HEK293 (cell line): ENCODE measurements at regions not wholly inside any gene's neighbourhood (a gene's known extent, or its start where the extent isn't known, plus 50 kb on each side); places are given as distances from the start of the nearest gene placed in this dataset.

Experiments used
- CTCF ChIA-PET: fragments of 350-600 bp; formaldehyde crosslinking; extraction: SDS; loops from one replicate; lab custom pipeline; 2021; ENCODE audit warnings: antibody characterized with exemption; lab: Yijun Ruan, JAX
- POLR2A ChIA-PET: fragments of 300-600 bp; formaldehyde crosslinking; extraction: SDS; loops from one replicate; lab custom pipeline; 2020; ENCODE audit warnings: antibody characterized with exemption, inconsistent platforms; lab: Yijun Ruan, JAX
- H3K27ac ChIP-seq: fragments of 200-500 bp; sonication (Bioruptor generic); 2 replicates; pipeline ENCODE4 v1.5.1; 2014; ENCODE audit warnings: low read depth, low read length, control low read depth, inconsistent platforms; ENCODE audit errors: extremely low read depth
- H3K36me3 ChIP-seq, 2 experiments: fragments of 200-500 bp in 1 of 2; sonication (Bioruptor generic) in 1 of 2; 1 replicate in 1 of 2; 2 replicates in 1 of 2; pipeline ENCODE4 v1.5.1; 2014 to 2017; ENCODE audit warnings: inconsistent platforms in 2 of 2, low read length in 2 of 2; ENCODE audit not compliant: control insufficient read depth in 2 of 2, insufficient read depth in 1 of 2
- H3K4me1 ChIP-seq: fragments of 200-500 bp; sonication (Bioruptor generic); 2 replicates; pipeline ENCODE4 v1.5.1; 2014; ENCODE audit warnings: mild to moderate bottlenecking, low read length, inconsistent platforms; ENCODE audit not compliant: control insufficient read depth, insufficient read depth
- H3K4me3 ChIP-seq: 2 replicates; pipeline ENCODE4 v1.5.1; 2011; ENCODE audit warnings: low read depth, mild to moderate bottlenecking, control low read depth, low read length, moderate library complexity
- H3K9me3 ChIP-seq: fragments of 200-500 bp; sonication (Bioruptor generic); 2 replicates; pipeline ENCODE4 v1.5.1; 2014; ENCODE audit warnings: low read depth, low read length, inconsistent platforms; ENCODE audit not compliant: control insufficient read depth, insufficient read depth
- ATF2 ChIP-seq: fragments of 450-650 bp; formaldehyde crosslinking; IDR thresholded peaks from 2 replicates; pipeline ENCODE4 v1.5.1; 2016; ENCODE audit warnings: missing biosample characterization, missing genetic modification characterization, low read depth
- EGR2 ChIP-seq: fragments of 450-650 bp; formaldehyde crosslinking; IDR thresholded peaks from 2 replicates; pipeline ENCODE4 v1.5.1; 2016; ENCODE audit warnings: low read depth, missing biosample characterization, missing genetic modification characterization
- KLF10 ChIP-seq: fragments of 450-650 bp; IDR thresholded peaks from 2 replicates; pipeline ENCODE4 v1.5.1; 2018; ENCODE audit warnings: missing biosample characterization, mild to moderate bottlenecking, missing genetic modification characterization
- KLF8 ChIP-seq: fragments of 450-650 bp; formaldehyde crosslinking; IDR thresholded peaks from 2 replicates; pipeline ENCODE4 v1.5.1; 2016; ENCODE audit warnings: missing biosample characterization, missing genetic modification characterization
- PATZ1 ChIP-seq: fragments of 450-650 bp; formaldehyde crosslinking; IDR thresholded peaks from 2 replicates; pipeline ENCODE4 v1.5.1; 2016; ENCODE audit warnings: missing biosample characterization, missing genetic modification characterization
- YY2 ChIP-seq: fragments of 450-650 bp; formaldehyde crosslinking; IDR thresholded peaks from 2 replicates; pipeline ENCODE4 v1.5.1; 2016; ENCODE audit warnings: missing biosample characterization, missing genetic modification characterization
- ZBTB17 ChIP-seq: fragments of 450-650 bp; formaldehyde crosslinking; IDR thresholded peaks from 2 replicates; pipeline ENCODE4 v1.5.1; 2016; ENCODE audit warnings: missing biosample characterization, missing genetic modification characterization
- ZBTB8A ChIP-seq: fragments of 450-650 bp; formaldehyde crosslinking; IDR thresholded peaks from 2 replicates; pipeline ENCODE4 v1.5.1; 2016; ENCODE audit warnings: missing biosample characterization, missing genetic modification characterization
- ZNF112 ChIP-seq: fragments of 450-650 bp; formaldehyde crosslinking; IDR thresholded peaks from 2 replicates; pipeline ENCODE4 v1.5.0; 2017; ENCODE audit warnings: missing biosample characterization, missing genetic modification characterization
- ZNF146 ChIP-seq: fragments of 450-650 bp; formaldehyde crosslinking; IDR thresholded peaks from 2 replicates; pipeline ENCODE4 v1.5.1; 2016; ENCODE audit warnings: missing biosample characterization, missing genetic modification characterization
- ZNF155 ChIP-seq: fragments of 450-650 bp; formaldehyde crosslinking; IDR thresholded peaks from 2 replicates; pipeline ENCODE4 v1.5.1; 2016; ENCODE audit warnings: missing biosample characterization, missing genetic modification characterization
- ZNF174 ChIP-seq: fragments of 450-650 bp; formaldehyde crosslinking; IDR thresholded peaks from 2 replicates; pipeline ENCODE4 v1.5.0; 2017; ENCODE audit warnings: missing biosample characterization, mild to moderate bottlenecking, missing genetic modification characterization
- ZNF2 ChIP-seq: fragments of 450-650 bp; formaldehyde crosslinking; IDR thresholded peaks from 2 replicates; pipeline ENCODE4 v1.5.1; 2016; ENCODE audit warnings: missing biosample characterization, missing genetic modification characterization
- ZNF214 ChIP-seq: fragments of 450-650 bp; formaldehyde crosslinking; IDR thresholded peaks from 2 replicates; pipeline ENCODE4 v1.5.1; 2017; ENCODE audit warnings: missing biosample characterization, mild to moderate bottlenecking, missing genetic modification characterization, borderline replicate concordance
- ZNF398 ChIP-seq: fragments of 450-650 bp; formaldehyde crosslinking; IDR thresholded peaks from 2 replicates; pipeline ENCODE4 v1.5.1; 2017; ENCODE audit warnings: missing biosample characterization, missing genetic modification characterization
- ZNF473 ChIP-seq: fragments of 450-650 bp; formaldehyde crosslinking; IDR thresholded peaks from 2 replicates; pipeline ENCODE4 v1.5.1; 2017; ENCODE audit warnings: missing biosample characterization, missing genetic modification characterization
- ZNF529 ChIP-seq: fragments of 450-650 bp; formaldehyde crosslinking; IDR thresholded peaks from 2 replicates; pipeline ENCODE4 v1.5.1; 2017; ENCODE audit warnings: missing genetic modification characterization, missing biosample characterization; ENCODE audit not compliant: insufficient replicate concordance
- ZNF621 ChIP-seq: fragments of 450-650 bp; formaldehyde crosslinking; IDR thresholded peaks from 2 replicates; pipeline ENCODE4 v1.5.1; 2017; ENCODE audit warnings: missing biosample characterization, missing genetic modification characterization
- ZNF624 ChIP-seq: fragments of 450-650 bp; formaldehyde crosslinking; IDR thresholded peaks from 2 replicates; pipeline ENCODE4 v1.5.1; 2017; ENCODE audit warnings: missing biosample characterization, missing genetic modification characterization
- ZNF626 ChIP-seq: fragments of 450-650 bp; sonication (Bioruptor Pico); formaldehyde crosslinking; IDR thresholded peaks from 2 replicates; pipeline ENCODE4 v1.5.1; 2018; ENCODE audit warnings: missing biosample characterization, missing genetic modification characterization, inconsistent platforms
- ZNF792 ChIP-seq: fragments of 450-650 bp; formaldehyde crosslinking; IDR thresholded peaks from 2 replicates; pipeline ENCODE4 v1.5.1; 2016; ENCODE audit warnings: missing biosample characterization, missing genetic modification characterization
- ZNF843 ChIP-seq: fragments of 450-650 bp; formaldehyde crosslinking; IDR thresholded peaks from 2 replicates; pipeline ENCODE4 v1.5.1; 2016; ENCODE audit warnings: missing biosample characterization, missing genetic modification characterization
- ZSCAN5A ChIP-seq: fragments of 450-650 bp; formaldehyde crosslinking; IDR thresholded peaks from 2 replicates; pipeline ENCODE4 v1.5.1; 2016; ENCODE audit warnings: missing biosample characterization, missing genetic modification characterization
- ZXDB ChIP-seq: fragments of 450-650 bp; formaldehyde crosslinking; IDR thresholded peaks from 2 replicates; pipeline ENCODE4 v1.5.1; 2016; ENCODE audit warnings: missing biosample characterization, missing genetic modification characterization

GRCh38 chr18:54031243-54031642 is 193.2 kb downstream of the MBD2 start:
- CTCF ChIA-PET: interaction anchor here (0.7 kb wide), 1 partner anchor 43 kb away, joined by 3 read pairs; no protein-coding TSS in a partner anchor
- no peak for TF ChIP-seq PATZ1
- no peak for TF ChIP-seq ZNF624 (tag by site-specific recombination)
- TF ChIP-seq ZNF529 (tag by site-specific recombination): no peak
- no peak for TF ChIP-seq ZNF155 (tag by site-specific recombination)
- TF ChIP-seq ZNF112 (tag by site-specific recombination): no peak
- TF ChIP-seq ZNF146: no peak
- TF ChIP-seq KLF10 (tag by site-specific recombination): no peak
- no peak for TF ChIP-seq YY2 (tag by site-specific recombination)
- TF ChIP-seq ZNF398 (tag by site-specific recombination): no peak
- TF ChIP-seq ZNF792 (tag by site-specific recombination): no peak
- no peak for TF ChIP-seq ZNF843 (tag by site-specific recombination)
- H3K27ac ChIP-seq: no peak overlapping the region

GRCh38 chr18:54030434-54030833 is 194.0 kb downstream of the MBD2 start:
- CTCF ChIA-PET: interaction anchor here (0.6 kb wide), 1 partner anchor 97 kb away, joined by 3 read pairs; no protein-coding TSS in a partner anchor
- TF ChIP-seq ZSCAN5A (tag by site-specific recombination) (no peak), ZXDB (tag by site-specific recombination) (no peak), ZNF174 (tag by site-specific recombination) (no peak), ZNF473 (no peak)
- TF ChIP-seq, all 188 proteins: peak for 0
- POLR2A ChIA-PET: no interaction called here
- Histone ChIP-seq H3K4me1 (no peaks in the 10 kb centered on the region), H3K9me3 (no peaks in the 10 kb centered on the region), H3K4me3 (no peak overlapping the region), H3K36me3 (no peaks in the 10 kb centered on the region), H3K27ac (no peak overlapping the region)

More at GRCh38 chr18:54031243-54031642, 193.2 kb downstream of the MBD2 start:
- Histone ChIP-seq H3K4me1 (no peaks in the 10 kb centered on the region), H3K9me3 (no peaks in the 10 kb centered on the region), H3K4me3 (no peak overlapping the region), H3K36me3 (no peaks in the 10 kb centered on the region)
- POLR2A ChIA-PET: no interaction called here

GRCh38 chr18:54023471-54023870 is 201.0 kb downstream of the MBD2 start:
- Histone ChIP-seq H3K9me3 (no peaks in the 10 kb centered on the region), H3K36me3 (no peaks in the 10 kb centered on the region), H3K4me1 (no peaks in the 10 kb centered on the region), H3K27ac (no peak overlapping the region), H3K4me3 (no peak overlapping the region)
- ChIA-PET POLR2A (no interaction called here), CTCF (interaction anchor here (0.6 kb wide), 1 partner anchor 207 kb away, joined by 5 read pairs; no protein-coding TSS in a partner anchor)
- TF ChIP-seq ZNF621 (no peak), ZNF626 (tag by site-specific recombination) (no peak), ZNF214 (tag by site-specific recombination) (no peak), EGR2 (tag by site-specific recombination) (no peak), ZBTB17 (tag by site-specific recombination) (no peak), KLF8 (no peak), ZBTB8A (tag by site-specific recombination) (no peak), ATF2 (no peak), ZNF2 (no peak)
